Spleen (tissue), 11 donors: ENCODE measurements at regions not wholly inside any gene's neighbourhood (a gene's known extent, or its start where the extent isn't known, plus 50 kb on each side); places are given as distances from the start of the nearest gene placed in this dataset.

Experiments
- DNase-seq: peaks from one replicate; pipeline ENCODE4 v3.0.0-alpha.2; 2020
- H3K27ac ChIP-seq, 8 donors: fragments of 200-600 bp; sonication (generic) in 7 of 8; 1 replicate in 4 of 8; 2 replicates in 4 of 8; pipeline versions ENCODE4 v1.5.0 to v1.8.0; 2016 to 2021; ENCODE audit warnings: inconsistent platforms in 4 of 8, mild to moderate bottlenecking in 4 of 8, moderate library complexity in 1 of 8
- H3K27me3 ChIP-seq, 7 donors: fragments of 200-600 bp; sonication (generic) in 6 of 7; replicated peaks in 1 of 7; 1 replicate in 4 of 7; 2 replicates in 3 of 7; pipeline versions ENCODE4 v1.5.0 to v1.8.0; 2016 to 2021; ENCODE audit warnings: inconsistent platforms in 3 of 7, mild to moderate bottlenecking in 1 of 7
- H3K36me3 ChIP-seq, 6 donors: fragments of 200-600 bp; sonication (generic) in 5 of 6; 1 replicate in 4 of 6; 2 replicates in 2 of 6; pipeline versions ENCODE4 v1.5.0 to v1.8.0; 2016 to 2021; ENCODE audit warnings: inconsistent platforms in 2 of 6
- H3K4me1 ChIP-seq, 6 donors: fragments of 200-600 bp; sonication (generic) in 5 of 6; 1 replicate in 3 of 6; 2 replicates in 3 of 6; pipeline versions ENCODE4 v1.5.0 to v1.8.0; 2016 to 2021; ENCODE audit warnings: inconsistent platforms in 3 of 6
- H3K4me3 ChIP-seq, 8 donors: fragments of 200-600 bp; sonication (generic) in 7 of 8; 1 replicate in 4 of 8; 2 replicates in 4 of 8; pipeline versions ENCODE4 v1.5.0 to v1.8.0; 2016 to 2021; ENCODE audit warnings: inconsistent platforms in 4 of 8, mild to moderate bottlenecking in 4 of 8, moderate library complexity in 2 of 8
- H3K9me3 ChIP-seq, 8 donors: fragments of 200-600 bp; sonication (generic) in 7 of 8; 1 replicate in 4 of 8; 2 replicates in 4 of 8; pipeline versions ENCODE4 v1.5.0 to v1.8.0; 2016 to 2021; ENCODE audit warnings: inconsistent platforms in 4 of 8
- CTCF ChIP-seq, 11 experiments: fragments of 200-600 bp in 7 of 11; fragments of 450-650 bp in 4 of 11; sonication (generic) in 4 of 11; IDR thresholded peaks in 8 of 11; conservative IDR thresholded peaks in 3 of 11; 1 replicate in 7 of 11; 2 replicates in 4 of 11; pipeline versions ENCODE4 v1.4.0 to v1.8.0; 2016 to 2021; ENCODE audit warnings: antibody characterized with exemption in 11 of 11, inconsistent platforms in 4 of 11, mild to moderate bottlenecking in 1 of 11
- POLR2A ChIP-seq, 3 donors: fragments of 450-650 bp; IDR thresholded peaks; one replicate each; pipeline ENCODE4 v1.5.1; 2017; ENCODE audit warnings: antibody characterized with exemption in 3 of 3, mild to moderate bottlenecking in 1 of 3
- POLR2AphosphoS5 ChIP-seq, 3 donors: sonication (generic); formaldehyde crosslinking; IDR thresholded peaks; one replicate each; pipeline ENCODE4 v1.5.1; 2017; ENCODE audit warnings: antibody characterized with exemption in 3 of 3
- WGBS, 5 donors: extraction: QIAGEN DNeasy Blood & Tissue Kit in 3 of 5; methylation state at CpG; one replicate each; pipeline versions ENCODE4 v1.1.5 to v1.1.7; 2013 to 2018; 5-methylcytosine and 5-hydroxymethylcytosine counted together
- intact Hi-C: fragments of 100-400 bp; cut with DNase I; formaldehyde crosslinking; loops from one replicate; pipeline ENCODE4 v1.15.0; 2023; ENCODE audit warnings: low total_unique reads
- donor health status: healthy with polysubstance abuse.
- donor health status: DM: no; HTN: no; CAD: no; lungs with moderate emphysema.
- donor health status: DM: no; HTN: no; CAD: no.
- donor health status: Bipolar disorder and iron deficiency.
- donor health status: healthy.
- donor health status: DM: no; HTN: no; CAD: no.
- donor health status: DM: yes; HTN: yes; CAD: no.

- Histone ChIP-seq H3K4me1 (no peaks in the 10 kb centered on the region), H3K4me3 (no peak overlapping the region), H3K9me3 (no peaks in the 10 kb centered on the region), H3K27me3 (no peaks in the 10 kb centered on the region), H3K27ac (no peak overlapping the region), H3K36me3 (no peaks in the 10 kb centered on the region)
- 66 to 81% (median 71%) methylated on average over 2 of the region's 2 CpGs for WGBS, 5 donors
- no peak for DNase-seq
- TF ChIP-seq POLR2A (IDR thresholded peaks at IDR 0.05): no peak
- no peak for TF ChIP-seq POLR2AphosphoS5 (IDR thresholded peaks at IDR 0.05)
- TF ChIP-seq CTCF (IDR thresholded peaks at IDR 0.05 in 8 of 11, conservative IDR thresholded peaks at IDR 0.05 in 3 of 11): no peak
- intact Hi-C loops: no loop called here
Measured at GRCh38 chr2:66981074-66981473, 416.1 kb upstream of the ETAA1 start.

DNA sequence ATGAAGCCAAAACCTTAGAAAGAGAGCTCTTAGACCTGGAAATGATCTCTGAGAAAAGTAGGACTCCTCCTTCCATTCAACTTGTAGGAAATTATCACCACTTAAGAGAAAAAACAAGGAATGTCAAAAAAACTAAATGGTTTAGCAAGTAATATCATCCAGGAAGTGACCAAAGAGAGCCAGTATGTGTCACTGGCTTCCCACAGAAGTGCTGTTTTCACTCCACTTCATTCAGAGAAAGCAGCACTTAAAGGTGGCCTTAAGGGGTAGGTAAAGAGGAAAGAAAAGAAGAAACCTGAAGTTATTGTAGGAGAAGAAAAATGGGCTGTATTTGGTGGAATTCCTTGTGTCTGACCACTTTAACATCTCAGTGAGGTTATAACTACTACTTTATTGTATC is 414.4 kb upstream of the ETAA1 start:
- no peak overlapping the region for H3K4me3 ChIP-seq
- intact Hi-C loops: no loop called here
- no peaks in the 10 kb centered on the region for H3K27me3 ChIP-seq
- H3K4me1 ChIP-seq: no peaks in the 10 kb centered on the region
- no peaks in the 10 kb centered on the region for H3K9me3 ChIP-seq
- no peak for TF ChIP-seq POLR2AphosphoS5 (IDR thresholded peaks at IDR 0.05)
- no peak for TF ChIP-seq CTCF (IDR thresholded peaks at IDR 0.05 in 8 of 11, conservative IDR thresholded peaks at IDR 0.05 in 3 of 11)
- no peak for TF ChIP-seq POLR2A (IDR thresholded peaks at IDR 0.05)
- H3K27ac ChIP-seq: no peak overlapping the region
- DNase-seq: no peak
- H3K36me3 ChIP-seq: no peaks in the 10 kb centered on the region

DNA sequence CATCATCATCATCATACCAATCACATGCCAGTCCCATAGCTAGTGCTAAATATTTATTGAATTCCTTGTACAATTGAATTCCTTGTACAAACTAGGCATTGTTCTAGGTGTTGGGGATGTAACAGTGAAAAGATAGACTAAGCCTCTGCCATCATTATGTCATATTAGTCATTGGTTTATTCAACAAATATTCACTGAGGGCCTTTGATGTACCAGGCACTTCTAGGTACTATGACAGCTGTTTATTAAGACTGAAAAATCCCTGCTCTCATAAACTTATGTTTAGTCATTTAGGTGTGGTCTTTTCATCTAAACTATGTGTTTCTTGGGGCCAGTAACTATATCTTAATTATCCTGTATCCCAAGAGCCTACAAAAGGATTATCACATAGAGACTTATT is 412.3 kb upstream of the ETAA1 start:
- H3K27me3 ChIP-seq: no peaks in the 10 kb centered on the region
- TF ChIP-seq CTCF (IDR thresholded peaks at IDR 0.05 in 8 of 11, conservative IDR thresholded peaks at IDR 0.05 in 3 of 11): no peak
- TF ChIP-seq POLR2A (IDR thresholded peaks at IDR 0.05): no peak
- TF ChIP-seq POLR2AphosphoS5 (IDR thresholded peaks at IDR 0.05): no peak
- H3K9me3 ChIP-seq: no peaks in the 10 kb centered on the region
- DNase-seq: no peak
- no peak overlapping the region for H3K27ac ChIP-seq
- H3K4me3 ChIP-seq: no peak overlapping the region
- no peaks in the 10 kb centered on the region for H3K36me3 ChIP-seq
- intact Hi-C loops: no loop called here
- H3K4me1 ChIP-seq: no peaks in the 10 kb centered on the region

GRCh38 chr2:66985906-66986305 is 411.2 kb upstream of the ETAA1 start:
- TF ChIP-seq POLR2AphosphoS5 (IDR thresholded peaks at IDR 0.05) (no peak), CTCF (IDR thresholded peaks at IDR 0.05 in 8 of 11, conservative IDR thresholded peaks at IDR 0.05 in 3 of 11) (no peak), POLR2A (IDR thresholded peaks at IDR 0.05) (no peak)
- Histone ChIP-seq H3K4me1 (no peaks in the 10 kb centered on the region), H3K27me3 (no peaks in the 10 kb centered on the region), H3K9me3 (no peaks in the 10 kb centered on the region), H3K36me3 (no peaks in the 10 kb centered on the region), H3K4me3 (no peak overlapping the region), H3K27ac (no peak overlapping the region)
- intact Hi-C loops: no loop called here
- WGBS, 5 donors: 45 to 66% (median 53%) methylated on average over 1 of the region's 1 CpG
- DNase-seq: no peak
